Calu3 (cell line): ENCODE measurements at regions not wholly inside any gene's neighbourhood (a gene's known extent, or its start where the extent isn't known, plus 50 kb on each side); places are given as distances from the start of the nearest gene placed in this dataset.

Experiments
- BruUV-seq: library from RNA; stranded (reverse); fragments of 400-500 nt; replicated peaks from 2 replicates; lab custom pipeline; 2021; lab: Mats Ljungman, UMichigan
- CTCF ChIA-PET: fragments of 300-600 bp; sonication (Branson Sonifier 250); formaldehyde crosslinking; loops from one replicate; lab custom pipeline; 2022; ENCODE audit warnings: antibody characterized with exemption; lab: Charles Lee
- DNase-seq: peaks from one replicate; pipeline ENCODE4 v3.0.0; 2022
- H3K27ac Mint-ChIP-seq: one replicate; pipeline ENCODE4 v1.8.0; 2022; ENCODE audit warnings: mixed read lengths; ENCODE audit not compliant: unreplicated experiment
- H3K27me3 Mint-ChIP-seq: one replicate; pipeline ENCODE4 v1.8.0; 2022; ENCODE audit warnings: mixed read lengths; ENCODE audit not compliant: unreplicated experiment
- H3K36me3 Mint-ChIP-seq: one replicate; pipeline ENCODE4 v1.8.0; 2022; ENCODE audit warnings: mild to moderate bottlenecking, moderate library complexity, mixed read lengths; ENCODE audit not compliant: insufficient read depth, unreplicated experiment
- H3K4me1 Mint-ChIP-seq: one replicate; pipeline ENCODE4 v1.8.0; 2022; ENCODE audit warnings: mild to moderate bottlenecking, low read depth, mixed read lengths; ENCODE audit not compliant: unreplicated experiment
- H3K4me3 Mint-ChIP-seq: one replicate; pipeline ENCODE4 v1.8.0; 2022; ENCODE audit warnings: mild to moderate bottlenecking, low read depth, moderate library complexity, mixed read lengths; ENCODE audit not compliant: unreplicated experiment
- H3K9me3 Mint-ChIP-seq: one replicate; pipeline ENCODE4 v1.8.0; 2022; ENCODE audit warnings: low read depth, mixed read lengths; ENCODE audit not compliant: unreplicated experiment
- CTCF ChIP-seq: fragments of 200-600 bp; IDR thresholded peaks from one replicate; pipeline ENCODE4 v1.8.0; 2022; ENCODE audit warnings: antibody characterized with exemption; ENCODE audit not compliant: unreplicated experiment
- intact Hi-C: fragments of 100-400 bp; cut with micrococcal nuclease; formaldehyde crosslinking; loops from one replicate; pipeline ENCODE4 v1.10.0; 2022; ENCODE audit not compliant: unreplicated experiment

GRCh38 chr5:122222580-122222979, 89.5 kb upstream of the SNCAIP start:
- intact Hi-C loops = no loop called here
- H3K27me3 Mint-ChIP-seq = no peaks in the 10 kb centered on the region
- no peak for DNase-seq
- no peaks in the 10 kb centered on the region for H3K36me3 Mint-ChIP-seq
- TF ChIP-seq CTCF = no peak
- BruUV-seq = no TSS peak
- CTCF ChIA-PET = no interaction called here
- H3K27ac Mint-ChIP-seq = no peak overlapping the region
- H3K9me3 Mint-ChIP-seq = peaks cover 10% of the 10 kb centered on the region
- H3K4me1 Mint-ChIP-seq = no peaks in the 10 kb centered on the region
- no peak overlapping the region for H3K4me3 Mint-ChIP-seq

- intact Hi-C loops = no loop called here
- CTCF ChIA-PET = no interaction called here
- Mint-ChIP-seq H3K9me3 (peaks cover 3% of the 10 kb centered on the region), H3K36me3 (no peaks in the 10 kb centered on the region), H3K4me3 (no peak overlapping the region), H3K4me1 (no peaks in the 10 kb centered on the region), H3K27me3 (no peaks in the 10 kb centered on the region), H3K27ac (no peak overlapping the region)
- TF ChIP-seq CTCF = no peak
- DNase-seq = no peak
- BruUV-seq = no TSS peak
Observed at GRCh38 chr5:122228728-122229392, 83.2 kb upstream of the SNCAIP start.

- TF ChIP-seq CTCF = no peak
- H3K27ac Mint-ChIP-seq = no peak overlapping the region
- intact Hi-C loops = no loop called here
- H3K27me3 Mint-ChIP-seq = no peaks in the 10 kb centered on the region
- H3K36me3 Mint-ChIP-seq = no peaks in the 10 kb centered on the region
- no peak overlapping the region for H3K4me3 Mint-ChIP-seq
- no TSS peak for BruUV-seq
- H3K4me1 Mint-ChIP-seq = no peaks in the 10 kb centered on the region
- no peak for DNase-seq
- no peaks in the 10 kb centered on the region for H3K9me3 Mint-ChIP-seq
- CTCF ChIA-PET = no interaction called here
Observed at GRCh38 chr5:122229551-122229950, 82.5 kb upstream of the SNCAIP start.

- BruUV-seq = no TSS peak
- no peak overlapping the region for H3K4me3 Mint-ChIP-seq
- no peak for DNase-seq
- no peaks in the 10 kb centered on the region for H3K27me3 Mint-ChIP-seq
- no peaks in the 10 kb centered on the region for H3K36me3 Mint-ChIP-seq
- no peak overlapping the region for H3K27ac Mint-ChIP-seq
- H3K9me3 Mint-ChIP-seq = peaks cover 2% of the 10 kb centered on the region
- no peaks in the 10 kb centered on the region for H3K4me1 Mint-ChIP-seq
- CTCF ChIA-PET = no interaction called here
- no peak for TF ChIP-seq CTCF
- intact Hi-C loops = no loop called here
Observed at GRCh38 chr5:122236270-122237040, 75.6 kb upstream of the SNCAIP start.
